Mesothelial cell of epicardium (in vitro differentiated cells): ENCODE measurements at regions not wholly inside any gene's neighbourhood (a gene's known extent, or its start where the extent isn't known, plus 50 kb on each side); places are given as distances from the start of the nearest gene placed in this dataset.

Source experiments
- DNase-seq, 2 experiments: peaks; one replicate each; pipeline ENCODE4 v3.0.0; 2021; ENCODE audit warnings: low spot score in 2 of 2; ENCODE audit not compliant: unreplicated experiment in 2 of 2
- H3K27ac Mint-ChIP-seq: 2 replicates; pipeline ENCODE4 v1.8.0; 2021; ENCODE audit warnings: mixed read lengths
- H3K27me3 Mint-ChIP-seq: 2 replicates; pipeline ENCODE4 v1.8.0; 2021; ENCODE audit warnings: low read depth, mixed read lengths
- H3K36me3 Mint-ChIP-seq: 2 replicates; pipeline ENCODE4 v1.8.0; 2021; ENCODE audit warnings: mixed read lengths
- H3K4me1 Mint-ChIP-seq: 2 replicates; pipeline ENCODE4 v1.8.0; 2021; ENCODE audit warnings: mixed read lengths
- H3K4me3 Mint-ChIP-seq: 2 replicates; pipeline ENCODE4 v1.8.0; 2021; ENCODE audit warnings: mild to moderate bottlenecking, moderate library complexity, mixed read lengths
- H3K9me3 Mint-ChIP-seq: 2 replicates; pipeline ENCODE4 v1.8.0; 2021; ENCODE audit warnings: mixed read lengths
- TF ChIP-seq, protein P1 (sequence below): fragments of 200-600 bp; sonication (generic); IDR thresholded peaks from one replicate; pipeline ENCODE4 v1.5.0; 2021; ENCODE audit warnings: antibody characterized with exemption; ENCODE audit not compliant: unreplicated experiment

DNA sequence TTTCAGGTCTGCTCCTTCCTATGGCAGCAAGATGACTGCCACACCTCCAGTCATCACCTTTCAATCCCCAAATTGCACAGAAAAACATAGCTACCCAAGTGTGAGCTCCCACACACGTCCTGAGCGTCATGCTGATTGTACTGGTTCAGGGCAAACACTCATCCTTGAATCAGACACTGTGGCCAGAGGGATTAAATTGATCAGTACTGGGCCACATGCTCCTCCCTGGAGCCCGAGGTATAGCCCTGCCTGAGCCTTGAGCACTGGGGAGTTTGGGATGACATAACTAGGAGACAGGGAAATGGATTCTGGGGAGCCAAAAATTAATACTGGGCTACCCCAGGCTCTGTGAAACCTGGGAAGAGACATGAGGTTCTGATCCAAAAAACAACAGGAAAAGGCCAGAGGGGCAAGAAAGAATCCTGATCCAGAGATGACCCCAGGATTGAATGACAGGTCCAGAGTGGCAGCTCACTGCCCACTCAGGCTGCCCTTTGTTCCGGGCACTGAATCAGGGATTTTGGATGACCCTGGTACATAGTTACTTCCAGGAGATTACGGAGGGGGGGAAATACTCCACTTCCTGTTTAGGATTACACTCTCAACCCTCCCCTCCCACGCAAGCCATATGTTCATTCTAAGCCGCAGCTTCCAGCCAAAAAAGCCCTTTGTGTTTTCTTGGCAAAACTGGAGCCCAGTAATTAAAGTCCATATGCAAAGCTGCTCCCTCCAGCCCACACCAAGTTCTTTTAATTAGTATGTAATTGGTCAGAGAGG is 141.6 kb upstream of the SPRY4 start:
- H3K4me3 Mint-ChIP-seq: no peak overlapping the region
- no peaks in the 10 kb centered on the region for H3K27me3 Mint-ChIP-seq
- peaks cover 3% of the 10 kb centered on the region for H3K36me3 Mint-ChIP-seq
- peaks cover 18% of the 10 kb centered on the region for H3K4me1 Mint-ChIP-seq
- TF ChIP-seq, protein P1, sequence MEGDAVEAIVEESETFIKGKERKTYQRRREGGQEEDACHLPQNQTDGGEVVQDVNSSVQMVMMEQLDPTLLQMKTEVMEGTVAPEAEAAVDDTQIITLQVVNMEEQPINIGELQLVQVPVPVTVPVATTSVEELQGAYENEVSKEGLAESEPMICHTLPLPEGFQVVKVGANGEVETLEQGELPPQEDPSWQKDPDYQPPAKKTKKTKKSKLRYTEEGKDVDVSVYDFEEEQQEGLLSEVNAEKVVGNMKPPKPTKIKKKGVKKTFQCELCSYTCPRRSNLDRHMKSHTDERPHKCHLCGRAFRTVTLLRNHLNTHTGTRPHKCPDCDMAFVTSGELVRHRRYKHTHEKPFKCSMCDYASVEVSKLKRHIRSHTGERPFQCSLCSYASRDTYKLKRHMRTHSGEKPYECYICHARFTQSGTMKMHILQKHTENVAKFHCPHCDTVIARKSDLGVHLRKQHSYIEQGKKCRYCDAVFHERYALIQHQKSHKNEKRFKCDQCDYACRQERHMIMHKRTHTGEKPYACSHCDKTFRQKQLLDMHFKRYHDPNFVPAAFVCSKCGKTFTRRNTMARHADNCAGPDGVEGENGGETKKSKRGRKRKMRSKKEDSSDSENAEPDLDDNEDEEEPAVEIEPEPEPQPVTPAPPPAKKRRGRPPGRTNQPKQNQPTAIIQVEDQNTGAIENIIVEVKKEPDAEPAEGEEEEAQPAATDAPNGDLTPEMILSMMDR: no peak
- H3K9me3 Mint-ChIP-seq: peaks cover 5% of the 10 kb centered on the region
- no peak for DNase-seq
- H3K27ac Mint-ChIP-seq: peak overlapping the region; percentile 70

DNA sequence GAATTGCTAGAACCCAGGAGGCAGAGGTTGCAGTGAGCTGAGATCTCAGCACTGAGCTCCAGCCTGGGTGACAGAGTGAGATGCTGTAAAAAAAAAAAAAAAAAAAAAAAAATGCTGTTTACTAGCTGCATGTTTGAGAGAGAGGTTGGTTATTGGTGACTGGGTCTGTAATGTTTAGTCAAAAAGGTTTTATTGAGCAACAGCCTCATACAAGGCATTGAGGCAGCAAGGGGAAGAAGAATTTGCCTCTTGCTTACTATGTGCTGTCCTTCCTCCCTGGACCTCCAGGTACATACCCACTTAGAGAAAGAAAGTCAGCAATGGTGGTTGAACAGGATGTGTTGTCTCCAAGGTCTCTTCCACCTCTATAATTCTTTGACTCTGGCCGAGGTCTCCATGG is 140.7 kb upstream of the SPRY4 start:
- Mint-ChIP-seq H3K36me3 (peaks cover 1% of the 10 kb centered on the region), H3K9me3 (peaks cover 5% of the 10 kb centered on the region), H3K27ac (peak overlapping the region; percentile 47), H3K4me3 (no peak overlapping the region), H3K27me3 (no peaks in the 10 kb centered on the region), H3K4me1 (peaks cover 18% of the 10 kb centered on the region)
- TF ChIP-seq, protein P1: no peak
- no peak for DNase-seq

DNA sequence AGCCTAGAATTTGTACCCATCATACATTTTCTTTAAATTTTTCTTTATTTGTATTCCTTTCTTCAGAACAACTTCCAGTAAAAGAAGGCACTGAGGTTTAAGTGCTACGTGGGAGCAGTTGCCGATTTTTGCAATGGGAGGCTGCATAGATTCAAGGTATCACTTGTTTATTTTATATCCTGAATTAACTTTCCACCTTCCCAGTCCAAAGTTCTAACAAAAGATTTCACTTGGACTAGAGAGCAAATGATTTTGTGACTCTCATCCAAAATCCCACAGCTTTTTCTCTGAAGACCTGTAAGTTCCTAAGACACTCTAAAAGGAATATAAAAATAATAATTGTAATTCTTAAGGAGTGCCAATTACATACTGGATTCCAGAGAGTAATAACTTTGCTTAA is 139.1 kb upstream of the SPRY4 start:
- peaks cover 5% of the 10 kb centered on the region for H3K9me3 Mint-ChIP-seq
- peaks cover 1% of the 10 kb centered on the region for H3K36me3 Mint-ChIP-seq
- no peak overlapping the region for H3K4me3 Mint-ChIP-seq
- no peaks in the 10 kb centered on the region for H3K27me3 Mint-ChIP-seq
- no peak for DNase-seq
- peaks cover 18% of the 10 kb centered on the region for H3K4me1 Mint-ChIP-seq
- TF ChIP-seq, protein P1: no peak
- no peak overlapping the region for H3K27ac Mint-ChIP-seq

DNA sequence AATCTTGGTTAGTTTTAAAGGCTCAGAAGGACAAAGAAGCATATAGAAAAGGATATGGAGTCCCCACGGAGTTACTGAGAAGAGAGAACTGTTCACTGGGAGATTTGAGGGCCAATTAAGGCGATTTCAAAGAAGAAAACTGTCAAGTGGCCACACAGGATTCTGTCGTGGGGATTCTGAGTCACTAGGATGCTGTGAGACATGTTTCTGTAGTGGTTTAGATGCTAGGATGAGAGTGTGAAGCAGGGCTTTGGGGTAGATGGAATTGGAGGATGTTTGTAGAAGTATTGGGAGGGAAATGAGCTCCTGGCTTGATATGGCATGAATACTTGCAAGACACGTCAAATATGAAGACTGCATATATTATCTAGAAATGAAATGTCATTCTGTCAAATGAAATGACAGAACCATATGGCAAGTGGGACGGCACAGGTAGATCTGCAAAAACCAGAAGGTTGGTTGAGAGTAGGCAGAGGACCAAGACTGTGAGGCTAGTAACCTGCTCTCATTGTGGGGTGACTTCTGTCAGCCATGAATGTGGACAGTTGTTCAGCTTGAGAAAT is 136.3 kb upstream of the SPRY4 start:
- DNase-seq: no peak
- no peaks in the 10 kb centered on the region for H3K27me3 Mint-ChIP-seq
- H3K27ac Mint-ChIP-seq: no peak overlapping the region
- H3K4me1 Mint-ChIP-seq: peaks cover 7% of the 10 kb centered on the region
- H3K4me3 Mint-ChIP-seq: no peak overlapping the region
- no peaks in the 10 kb centered on the region for H3K9me3 Mint-ChIP-seq
- TF ChIP-seq, protein P1: no peak
- peaks cover 1% of the 10 kb centered on the region for H3K36me3 Mint-ChIP-seq

DNA sequence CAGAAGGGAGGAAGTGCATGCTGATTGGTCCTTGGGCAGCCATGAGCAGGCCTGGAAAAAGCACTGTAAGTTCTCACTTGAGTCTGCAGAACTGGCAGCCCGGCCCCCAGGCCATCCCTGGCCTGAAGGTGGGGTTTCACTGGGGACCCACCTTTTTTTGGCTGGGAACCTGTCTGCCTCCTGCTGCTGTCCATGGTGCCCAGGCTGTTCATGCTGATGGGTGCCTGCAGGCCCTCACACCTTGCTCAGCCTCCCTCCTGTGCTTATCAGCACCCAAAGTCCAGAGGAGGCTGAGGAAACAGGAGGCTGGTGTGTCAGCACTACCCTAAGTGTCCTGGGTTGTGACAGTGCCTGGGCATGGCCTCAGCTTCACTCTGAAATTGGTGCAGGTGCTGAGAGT is 134.4 kb upstream of the SPRY4 start:
- Mint-ChIP-seq H3K27me3 (peaks cover 4% of the 10 kb centered on the region), H3K9me3 (no peaks in the 10 kb centered on the region), H3K36me3 (peaks cover 2% of the 10 kb centered on the region), H3K27ac (no peak overlapping the region), H3K4me1 (no peaks in the 10 kb centered on the region), H3K4me3 (no peak overlapping the region)
- TF ChIP-seq, protein P1: no peak
- DNase-seq: no peak
